Esophagus muscularis mucosa (tissue), 4 donors: ENCODE measurements at regions not wholly inside any gene's neighbourhood (a gene's known extent, or its start where the extent isn't known, plus 50 kb on each side); places are given as distances from the start of the nearest gene placed in this dataset.

Experiments used
- DNase-seq: peaks from one replicate; pipeline ENCODE4 v3.0.0-alpha.2; 2017; ENCODE audit errors: extremely low spot score
- H3K27ac ChIP-seq, 4 donors: fragments of 200-600 bp; sonication (generic); replicated peaks in 1 of 4; 1 replicate in 3 of 4; 2 replicates in 1 of 4; pipeline ENCODE4 v1.5.1; 2016 to 2019; ENCODE audit warnings: mild to moderate bottlenecking in 1 of 4
- H3K27me3 ChIP-seq, 4 donors: fragments of 200-600 bp; sonication (generic); one replicate each; pipeline versions ENCODE4 v1.5.1 to v1.6.0; 2016 to 2019
- H3K36me3 ChIP-seq, 4 donors: fragments of 200-600 bp; sonication (generic); one replicate each; pipeline ENCODE4 v1.5.1; 2016 to 2019
- H3K4me1 ChIP-seq, 4 donors: fragments of 200-600 bp; sonication (generic); one replicate each; pipeline ENCODE4 v1.5.1; 2016 to 2019
- H3K4me3 ChIP-seq, 4 donors: fragments of 200-600 bp; sonication (generic); 1 replicate in 2 of 4; 2 replicates in 2 of 4; pipeline ENCODE4 v1.5.1; 2016 to 2019; ENCODE audit warnings: mild to moderate bottlenecking in 4 of 4, moderate library complexity in 1 of 4
- H3K9me3 ChIP-seq, 4 donors: fragments of 200-600 bp; sonication (generic); 1 replicate in 3 of 4; 2 replicates in 1 of 4; pipeline ENCODE4 v1.5.1; 2016 to 2019
- CTCF ChIP-seq, 3 experiments: fragments of 200-600 bp in 2 of 3; fragments of 450-650 bp in 1 of 3; sonication (generic) in 2 of 3; IDR thresholded peaks; one replicate each; pipeline ENCODE4 v1.5.1; 2017 to 2019; ENCODE audit warnings: antibody characterized with exemption in 3 of 3, mild to moderate bottlenecking in 2 of 3, moderate library complexity in 1 of 3
- EP300 ChIP-seq: sonication (generic); formaldehyde crosslinking; IDR thresholded peaks from one replicate; pipeline ENCODE4 v1.6.1; 2017; ENCODE audit warnings: antibody characterized with exemption
- POLR2A ChIP-seq: fragments of 450-650 bp; IDR thresholded peaks from one replicate; pipeline ENCODE4 v1.6.1; 2017; ENCODE audit warnings: antibody characterized with exemption, moderate library complexity, mild to moderate bottlenecking, low read depth
- POLR2AphosphoS5 ChIP-seq, 2 donors: sonication (generic); formaldehyde crosslinking; IDR thresholded peaks; one replicate each; pipeline ENCODE4 v1.6.1; 2017; ENCODE audit warnings: antibody characterized with exemption in 2 of 2
- WGBS: methylation state at CpG from one replicate; pipeline ENCODE4 v1.1.5; 2018; 5-methylcytosine and 5-hydroxymethylcytosine counted together
- intact Hi-C: fragments of 100-400 bp; cut with DNase I; formaldehyde crosslinking; loops from one replicate; pipeline ENCODE4 v1.15.1; 2023

- H3K27me3 ChIP-seq, result no peaks in the 10 kb centered on the region
- 94% methylated on average over 7 of the region's 7 CpGs for WGBS
- H3K4me3 ChIP-seq, result no peak overlapping the region
- H3K36me3 ChIP-seq, result no peaks in the 10 kb centered on the region
- intact Hi-C loops, result no loop called here
- DNase-seq, result no peak
- H3K27ac ChIP-seq, result no peak overlapping the region
- TF ChIP-seq POLR2A (no peak), POLR2AphosphoS5 (IDR thresholded peaks at IDR 0.05) (no peak), CTCF (IDR thresholded peaks at IDR 0.05) (no peak), EP300 (no peak)
- no peaks in the 10 kb centered on the region for H3K4me1 ChIP-seq
- H3K9me3 ChIP-seq, result no peaks in the 10 kb centered on the region
These were observed 54.1 kb upstream of the FOXQ1 start for GRCh38 chr6:1257778-1258177.

- H3K27ac ChIP-seq, result no peak overlapping the region
- H3K27me3 ChIP-seq, result no peaks in the 10 kb centered on the region
- DNase-seq, result no peak
- intact Hi-C loops, result no loop called here
- no peaks in the 10 kb centered on the region for H3K9me3 ChIP-seq
- no peak for TF ChIP-seq POLR2A
- no peak overlapping the region for H3K4me3 ChIP-seq
- H3K36me3 ChIP-seq, result no peaks in the 10 kb centered on the region
- H3K4me1 ChIP-seq, result no peaks in the 10 kb centered on the region
- 92% methylated on average over 8 of the region's 8 CpGs for WGBS
These were observed 55.4 kb upstream of the FOXQ1 start for GRCh38 chr6:1256435-1257008.

- Histone ChIP-seq H3K27ac (no peak overlapping the region), H3K27me3 (no peaks in the 10 kb centered on the region), H3K4me3 (no peak overlapping the region), H3K4me1 (no peaks in the 10 kb centered on the region), H3K36me3 (no peaks in the 10 kb centered on the region), H3K9me3 (no peaks in the 10 kb centered on the region)
- 66% methylated on average over 9 of the region's 9 CpGs for WGBS
- TF ChIP-seq POLR2A, result no peak
- TF ChIP-seq CTCF (IDR thresholded peaks at IDR 0.05), result no peak
- no peak for TF ChIP-seq POLR2AphosphoS5 (IDR thresholded peaks at IDR 0.05)
- TF ChIP-seq EP300, result no peak
- DNase-seq, result no peak
- intact Hi-C loops, result no loop called here
These were observed 56.1 kb upstream of the FOXQ1 start for GRCh38 chr6:1255636-1256365.

- H3K9me3 ChIP-seq, result no peaks in the 10 kb centered on the region
- H3K4me3 ChIP-seq, result no peak overlapping the region
- WGBS, result 95% methylated on average over 3 of the region's 4 CpGs
These were observed 57.6 kb upstream of the FOXQ1 start for GRCh38 chr6:1254326-1254725.

GRCh38 chr6:1253816-1254215, 58.1 kb upstream of the FOXQ1 start:
- 82% methylated on average over 9 of the region's 9 CpGs for WGBS
- Histone ChIP-seq H3K4me3 (no peak overlapping the region), H3K27me3 (no peaks in the 10 kb centered on the region)

More at GRCh38 chr6:1254326-1254725, 57.6 kb upstream of the FOXQ1 start:
- intact Hi-C loops, result no loop called here
- Histone ChIP-seq H3K27me3 (no peaks in the 10 kb centered on the region), H3K36me3 (no peaks in the 10 kb centered on the region), H3K4me1 (no peaks in the 10 kb centered on the region), H3K27ac (no peak overlapping the region)
- no peak for TF ChIP-seq POLR2A
- no peak for DNase-seq

More at GRCh38 chr6:1253816-1254215, 58.1 kb upstream of the FOXQ1 start:
- no peak for DNase-seq
- intact Hi-C loops, result no loop called here
- Histone ChIP-seq H3K9me3 (no peaks in the 10 kb centered on the region), H3K4me1 (no peaks in the 10 kb centered on the region), H3K36me3 (no peaks in the 10 kb centered on the region), H3K27ac (no peak overlapping the region)
- no peak for TF ChIP-seq POLR2AphosphoS5 (IDR thresholded peaks at IDR 0.05)
- no peak for TF ChIP-seq CTCF (IDR thresholded peaks at IDR 0.05)
- TF ChIP-seq EP300, result no peak
- TF ChIP-seq POLR2A, result no peak
